IPS DF 6.9 (cell line): ENCODE measurements at regions not wholly inside any gene's neighbourhood (a gene's known extent, or its start where the extent isn't known, plus 50 kb on each side); places are given as distances from the start of the nearest gene placed in this dataset.

Experiments used
- DNase-seq: peaks from one replicate; pipeline ENCODE4 v3.0.0-alpha.2; 2013; ENCODE audit warnings: low read depth, low spot score
- H3K27ac ChIP-seq: one replicate; pipeline ENCODE4 v1.5.1; 2013; ENCODE audit warnings: low read length, control low read depth
- H3K27me3 ChIP-seq: 2 replicates; pipeline ENCODE4 v1.6.1; 2013; ENCODE audit warnings: mild to moderate bottlenecking, low read length; ENCODE audit not compliant: control insufficient read depth, insufficient read depth
- H3K36me3 ChIP-seq: 2 replicates; pipeline ENCODE4 v1.6.1; 2013; ENCODE audit warnings: low read length; ENCODE audit not compliant: control insufficient read depth, insufficient read depth
- H3K4me1 ChIP-seq: 2 replicates; pipeline ENCODE4 v1.6.1; 2013; ENCODE audit warnings: low read length; ENCODE audit not compliant: control insufficient read depth, insufficient read depth
- H3K4me3 ChIP-seq: 2 replicates; pipeline ENCODE4 v1.5.1; 2013; ENCODE audit warnings: mild to moderate bottlenecking, low read length
- H3K9me3 ChIP-seq: 2 replicates; pipeline ENCODE4 v1.6.1; 2013; ENCODE audit warnings: low read length, inconsistent platforms; ENCODE audit not compliant: control insufficient read depth, insufficient read depth
- WGBS: extraction: QIAGEN DNeasy Blood & Tissue Kit; methylation state at CpG from one replicate; pipeline ENCODE4 v1.1.7; 2013; ENCODE audit warnings: mixed read lengths, missing lambda C conversion rate; ENCODE audit not compliant: insufficient read length, insufficient coverage; 5-methylcytosine and 5-hydroxymethylcytosine counted together

GRCh38 chr22:44628835-44629234 lies 73.2 kb upstream of the PRR5 start:
- no peaks in the 10 kb centered on the region; the same call in 1 of the 2 replicates for H3K9me3 ChIP-seq
- no peak for DNase-seq
- H3K4me1 ChIP-seq: 0 out of 2 replicates have a peak, but pooled peaks cover 2% of the 10 kb centered on the region
- WGBS: no CpG with 5 or more reads among the region's 9 CpGs
- no peak overlapping the region for H3K4me3 ChIP-seq
- no peak overlapping the region for H3K27ac ChIP-seq
- H3K36me3 ChIP-seq: no peaks in the 10 kb centered on the region
- H3K27me3 ChIP-seq: peaks cover 9% of the 10 kb centered on the region; the same call in 1 of the 2 replicates

GRCh38 chr22:44628273-44628672 lies 73.7 kb upstream of the PRR5 start:
- no peak for DNase-seq
- Histone ChIP-seq H3K27ac (no peak overlapping the region), H3K4me3 (no peak overlapping the region), H3K9me3 (no peaks in the 10 kb centered on the region; the same call in 1 of the 2 replicates), H3K27me3 (peaks cover 9% of the 10 kb centered on the region; the same call in 1 of the 2 replicates), H3K36me3 (no peaks in the 10 kb centered on the region), H3K4me1 (0 out of 2 replicates have a peak, but pooled peaks cover 2% of the 10 kb centered on the region)
- WGBS: no CpG with 5 or more reads among the region's 4 CpGs

GRCh38 chr22:44627521-44628139 lies 74.4 kb upstream of the PRR5 start:
- no peaks in the 10 kb centered on the region for H3K9me3 ChIP-seq
- no peaks in the 10 kb centered on the region for H3K36me3 ChIP-seq
- WGBS: no CpG with 5 or more reads among the region's 19 CpGs
- H3K27me3 ChIP-seq: peaks cover 9% of the 10 kb centered on the region; the same call in 1 of the 2 replicates
- 0 out of 2 replicates have a peak, but pooled peaks cover 2% of the 10 kb centered on the region for H3K4me1 ChIP-seq
- H3K27ac ChIP-seq: no peak overlapping the region
- H3K4me3 ChIP-seq: no peak overlapping the region
- DNase-seq: no peak

- no CpG with 5 or more reads among the region's 16 CpGs for WGBS
Measured at GRCh38 chr22:44625981-44626687, 75.9 kb upstream of the PRR5 start.

GRCh38 chr22:44625421-44625760 lies 76.6 kb upstream of the PRR5 start:
- H3K27ac ChIP-seq: no peak overlapping the region
- H3K27me3 ChIP-seq: peaks cover 9% of the 10 kb centered on the region; the same call in 1 of the 2 replicates
- H3K9me3 ChIP-seq: no peaks in the 10 kb centered on the region
- DNase-seq: no peak
- no CpG with 5 or more reads among the region's 7 CpGs for WGBS
- no peaks in the 10 kb centered on the region for H3K36me3 ChIP-seq
- H3K4me1 ChIP-seq: 0 out of 2 replicates have a peak, but pooled peaks cover 2% of the 10 kb centered on the region
- H3K4me3 ChIP-seq: no peak overlapping the region

More at GRCh38 chr22:44625981-44626687, 75.9 kb upstream of the PRR5 start:
- peak; percentile 43 for DNase-seq
- H3K9me3 ChIP-seq: no peaks in the 10 kb centered on the region
- peaks cover 9% of the 10 kb centered on the region; the same call in 1 of the 2 replicates for H3K27me3 ChIP-seq
- H3K4me3 ChIP-seq: no peak overlapping the region
- H3K4me1 ChIP-seq: 0 out of 2 replicates have a peak, but pooled peaks cover 2% of the 10 kb centered on the region
- H3K27ac ChIP-seq: no peak overlapping the region
- no peaks in the 10 kb centered on the region for H3K36me3 ChIP-seq

- no CpG with 5 or more reads among the region's 27 CpGs for WGBS
- DNase-seq: no peak
- no peaks in the 10 kb centered on the region for H3K9me3 ChIP-seq
- H3K4me1 ChIP-seq: peaks cover 4% of the 10 kb centered on the region
- no peak overlapping the region for H3K27ac ChIP-seq
- H3K36me3 ChIP-seq: no peaks in the 10 kb centered on the region
- H3K4me3 ChIP-seq: no peak overlapping the region
- peaks cover 9% of the 10 kb centered on the region; the same call in 1 of the 2 replicates for H3K27me3 ChIP-seq
Measured at GRCh38 chr22:44624689-44625420, 77.1 kb upstream of the PRR5 start.

- no peak for DNase-seq
- no CpG with 5 or more reads among the region's 24 CpGs for whole genome bisulfite sequencing
Measured at GRCh38 chr22:44623771-44624510, 78.1 kb upstream of the PRR5 start.

GRCh38 chr22:44622679-44623078 lies 79.3 kb upstream of the PRR5 start:
- no peaks in the 10 kb centered on the region for H3K9me3 ChIP-seq
- H3K27me3 ChIP-seq: peaks cover 6% of the 10 kb centered on the region; the same call in 1 of the 2 replicates
- H3K36me3 ChIP-seq: no peaks in the 10 kb centered on the region
- no CpG with 5 or more reads among the region's 11 CpGs for WGBS
- no peak for DNase-seq
- H3K4me3 ChIP-seq: no peak overlapping the region
- no peak overlapping the region for H3K27ac ChIP-seq
- H3K4me1 ChIP-seq: peaks cover 4% of the 10 kb centered on the region

More at GRCh38 chr22:44623771-44624510, 78.1 kb upstream of the PRR5 start:
- Histone ChIP-seq H3K36me3 (no peaks in the 10 kb centered on the region), H3K4me1 (peaks cover 4% of the 10 kb centered on the region), H3K4me3 (no peak overlapping the region), H3K9me3 (no peaks in the 10 kb centered on the region), H3K27me3 (peaks cover 9% of the 10 kb centered on the region; the same call in 1 of the 2 replicates), H3K27ac (no peak overlapping the region)

- H3K4me1 ChIP-seq: peaks cover 4% of the 10 kb centered on the region
- DNase-seq: no peak
- no CpG with 5 or more reads among the region's 8 CpGs for WGBS
- H3K36me3 ChIP-seq: no peaks in the 10 kb centered on the region
- no peaks in the 10 kb centered on the region for H3K9me3 ChIP-seq
- peaks cover 4% of the 10 kb centered on the region; the same call in 1 of the 2 replicates for H3K27me3 ChIP-seq
- H3K4me3 ChIP-seq: no peak overlapping the region
- no peak overlapping the region for H3K27ac ChIP-seq
Measured at GRCh38 chr22:44622147-44622427, 79.9 kb upstream of the PRR5 start.
